ENCODE measurements at regions not wholly inside any gene's neighbourhood (a gene's known extent, or its start where the extent isn't known, plus 50 kb on each side); places are given as distances from the start of the nearest gene placed in this dataset.

GRCh38 chr18:40532046-40532445 lies 1423.0 kb upstream of the PIK3C3 start:
- no peak overlapping the region for H2AFZ ChIP-seq (ENCODE audit: low read depth, low read length, severe bottlenecking)
- no peak overlapping the region for H3K9ac ChIP-seq (ENCODE audit: low read length)
- no peak overlapping the region for H3K27ac ChIP-seq (ENCODE audit: low read depth, low read length)
- H3K79me2 ChIP-seq (ENCODE audit: insufficient read depth, low read length): no peaks in the 10 kb centered on the region
- H3K9me3 ChIP-seq (ENCODE audit: insufficient read depth, low read length): 0 out of 2 replicates have a peak, but pooled peaks cover 3% of the 10 kb centered on the region
- no peaks in the 10 kb centered on the region for H4K20me1 ChIP-seq (ENCODE audit: low read depth, low read length)
- H3K36me3 ChIP-seq (ENCODE audit: low read length): no peaks in the 10 kb centered on the region
- H3K4me2 ChIP-seq (ENCODE audit: low read depth, low read length, poor library complexity, severe bottlenecking): no peak overlapping the region
- no peaks in the 10 kb centered on the region for H3F3A ChIP-seq (ENCODE audit: insufficient read depth)
- H3K9me2 ChIP-seq (replicated peaks; ENCODE audit: insufficient read depth, low read length): no peaks in the 10 kb centered on the region
- H3K27me3 ChIP-seq (ENCODE audit: low read length): no peaks in the 10 kb centered on the region
- no peak for TF ChIP-seq CTCF (IDR thresholded peaks at IDR 0.05; ENCODE audit: insufficient read depth, low read length, poor library complexity, severe bottlenecking)
- no peak for TF ChIP-seq EZH2phosphoT487 (conservative IDR thresholded peaks at IDR 0.05; ENCODE audit: low read length)
- no peak overlapping the region for H3K4me3 ChIP-seq (ENCODE audit: insufficient read depth, low read length, poor library complexity, severe bottlenecking)

GRCh38 chr18:40531051-40531450 lies 1424.0 kb upstream of the PIK3C3 start:
- Histone ChIP-seq H3K9me3 (ENCODE audit: insufficient read depth, low read length) (0 out of 2 replicates have a peak, but pooled peaks cover 3% of the 10 kb centered on the region), H3K79me2 (ENCODE audit: insufficient read depth, low read length) (no peaks in the 10 kb centered on the region), H2AFZ (ENCODE audit: low read depth, low read length, severe bottlenecking) (no peak overlapping the region), H3K27me3 (ENCODE audit: low read length) (no peaks in the 10 kb centered on the region), H3K4me2 (ENCODE audit: low read depth, low read length, poor library complexity, severe bottlenecking) (no peak overlapping the region), H3K36me3 (ENCODE audit: low read length) (no peaks in the 10 kb centered on the region), H3K27ac (ENCODE audit: low read depth, low read length) (no peak overlapping the region), H3K9ac (ENCODE audit: low read length) (no peak overlapping the region), H3K9me2 (replicated peaks; ENCODE audit: insufficient read depth, low read length) (no peaks in the 10 kb centered on the region), H3K4me3 (ENCODE audit: insufficient read depth, low read length, poor library complexity, severe bottlenecking) (no peak overlapping the region), H3F3A (ENCODE audit: insufficient read depth) (no peaks in the 10 kb centered on the region), H4K20me1 (ENCODE audit: low read depth, low read length) (no peaks in the 10 kb centered on the region)
- TF ChIP-seq CTCF (IDR thresholded peaks at IDR 0.05; ENCODE audit: insufficient read depth, low read length, poor library complexity, severe bottlenecking) (no peak), EZH2phosphoT487 (conservative IDR thresholded peaks at IDR 0.05; ENCODE audit: low read length) (no peak)

- no peak overlapping the region for H3K27ac ChIP-seq (ENCODE audit: low read depth, low read length)
- no peaks in the 10 kb centered on the region for H3F3A ChIP-seq (ENCODE audit: insufficient read depth)
- no peaks in the 10 kb centered on the region for H4K20me1 ChIP-seq (ENCODE audit: low read depth, low read length)
- H2AFZ ChIP-seq (ENCODE audit: low read depth, low read length, severe bottlenecking): no peak overlapping the region
- H3K36me3 ChIP-seq (ENCODE audit: low read length): no peaks in the 10 kb centered on the region
- no peak overlapping the region for H3K4me3 ChIP-seq (ENCODE audit: insufficient read depth, low read length, poor library complexity, severe bottlenecking)
- no peaks in the 10 kb centered on the region for H3K27me3 ChIP-seq (ENCODE audit: low read length)
- no peaks in the 10 kb centered on the region for H3K79me2 ChIP-seq (ENCODE audit: insufficient read depth, low read length)
- no peak overlapping the region for H3K9ac ChIP-seq (ENCODE audit: low read length)
- no peaks in the 10 kb centered on the region for H3K9me2 ChIP-seq (replicated peaks; ENCODE audit: insufficient read depth, low read length)
- H3K4me2 ChIP-seq (ENCODE audit: low read depth, low read length, poor library complexity, severe bottlenecking): no peak overlapping the region
- 0 out of 2 replicates have a peak, but pooled peaks cover 3% of the 10 kb centered on the region for H3K9me3 ChIP-seq (ENCODE audit: insufficient read depth, low read length)
- TF ChIP-seq EZH2phosphoT487 (conservative IDR thresholded peaks at IDR 0.05; ENCODE audit: low read length) (no peak), CTCF (IDR thresholded peaks at IDR 0.05; ENCODE audit: insufficient read depth, low read length, poor library complexity, severe bottlenecking) (no peak)
Observed at GRCh38 chr18:40529478-40529877, 1425.6 kb upstream of the PIK3C3 start.

All from SU-DHL-6 (cell line).